Liver (tissue), 8 donors: ENCODE measurements at regions not wholly inside any gene's neighbourhood (a gene's known extent, or its start where the extent isn't known, plus 50 kb on each side); places are given as distances from the start of the nearest gene placed in this dataset.

Experiments
- DNase-seq: peaks from one replicate; pipeline ENCODE4 v3.0.0-alpha.2; 2017; ENCODE audit warnings: low spot score
- H3K27ac ChIP-seq, 2 donors: one replicate each; pipeline ENCODE4 v1.7.0; 2013; ENCODE audit warnings: inconsistent platforms in 2 of 2, low read length in 2 of 2, control low read depth in 1 of 2, low read depth in 1 of 2, mild to moderate bottlenecking in 1 of 2
- H3K27me3 ChIP-seq, 4 donors: one replicate each; pipeline versions ENCODE4 v1.6.1 to v1.7.0; 2013; ENCODE audit warnings: low read length in 3 of 4, inconsistent platforms in 1 of 4, mild to moderate bottlenecking in 1 of 4, moderate library complexity in 1 of 4; ENCODE audit not compliant: control insufficient read depth in 4 of 4, insufficient read depth in 4 of 4
- H3K36me3 ChIP-seq, 4 donors: one replicate each; pipeline versions ENCODE4 v1.6.1 to v1.7.0; 2013; ENCODE audit warnings: low read length in 3 of 4, mild to moderate bottlenecking in 3 of 4, low read depth in 1 of 4, moderate library complexity in 1 of 4; ENCODE audit not compliant: control insufficient read depth in 4 of 4, insufficient read depth in 3 of 4
- H3K4me1 ChIP-seq, 4 donors: one replicate each; pipeline versions ENCODE4 v1.6.1 to v1.7.0; 2013; ENCODE audit warnings: low read length in 3 of 4, mild to moderate bottlenecking in 3 of 4, moderate library complexity in 1 of 4; ENCODE audit not compliant: control insufficient read depth in 4 of 4, insufficient read depth in 4 of 4
- H3K4me3 ChIP-seq, 3 donors: one replicate each; pipeline versions ENCODE4 v1.6.1 to v1.7.0; 2013; ENCODE audit warnings: low read length in 3 of 3, control low read depth in 1 of 3, low read depth in 1 of 3, mild to moderate bottlenecking in 1 of 3
- H3K9ac ChIP-seq, 2 donors: one replicate each; pipeline ENCODE4 v1.7.0; 2013; ENCODE audit warnings: low read length in 2 of 2, mild to moderate bottlenecking in 2 of 2, moderate library complexity in 2 of 2, control low read depth in 1 of 2, low read depth in 1 of 2
- H3K9me3 ChIP-seq, 4 donors: one replicate each; pipeline versions ENCODE4 v1.6.1 to v1.7.0; 2013; ENCODE audit warnings: low read length in 3 of 4; ENCODE audit not compliant: control insufficient read depth in 4 of 4
- EGR1 ChIP-seq, 2 donors: IDR thresholded peaks; 2 replicates each; pipeline ENCODE4 v1.6.1; 2016 to 2018; ENCODE audit warnings: antibody characterized with exemption in 2 of 2, low read depth in 2 of 2
- GABPA ChIP-seq, 2 donors: IDR thresholded peaks in 1 of 2; conservative IDR thresholded peaks in 1 of 2; 2 replicates each; pipeline ENCODE4 v1.6.1; 2016; ENCODE audit warnings: antibody characterized with exemption in 2 of 2, mild to moderate bottlenecking in 1 of 2, moderate library complexity in 1 of 2
- HNF4G ChIP-seq: IDR thresholded peaks from 2 replicates; pipeline ENCODE4 v1.6.1; 2016; ENCODE audit warnings: antibody characterized with exemption
- JUND ChIP-seq, 2 donors: IDR thresholded peaks; 2 replicates each; pipeline ENCODE4 v1.6.1; 2016; ENCODE audit warnings: antibody characterized with exemption in 2 of 2
- NR2F2 ChIP-seq: IDR thresholded peaks from 2 replicates; pipeline ENCODE4 v1.6.1; 2016; ENCODE audit warnings: antibody characterized with exemption
- RXRA ChIP-seq, 2 donors: IDR thresholded peaks; 2 replicates each; pipeline ENCODE4 v1.6.1; 2017 to 2018; ENCODE audit warnings: antibody characterized with exemption in 2 of 2, mild to moderate bottlenecking in 1 of 2
- SP1 ChIP-seq: IDR thresholded peaks from 2 replicates; pipeline ENCODE4 v1.6.1; 2018; ENCODE audit warnings: antibody characterized with exemption, mild to moderate bottlenecking
- YY1 ChIP-seq: IDR thresholded peaks from 2 replicates; pipeline ENCODE4 v1.6.1; 2016; ENCODE audit warnings: antibody characterized with exemption, mild to moderate bottlenecking
- WGBS: extraction: QIAGEN DNeasy Blood & Tissue Kit; methylation state at CpG from one replicate; pipeline ENCODE4 v1.1.7; 2013; 5-methylcytosine and 5-hydroxymethylcytosine counted together
- TF ChIP-seq, protein P1 (sequence below): IDR thresholded peaks from 2 replicates; pipeline ENCODE4 v1.6.1; 2016; ENCODE audit warnings: antibody characterized with exemption
- TF ChIP-seq, protein P2 (sequence below): IDR thresholded peaks from 2 replicates; pipeline ENCODE4 v1.6.1; 2016; ENCODE audit warnings: antibody characterized with exemption
- TF ChIP-seq, protein P3 (sequence below): fragments of 150-350 bp; IDR thresholded peaks from 2 replicates; pipeline ENCODE4 v1.5.1; 2017; ENCODE audit warnings: improper control_type of control experiment, low read depth, low read length; ENCODE audit not compliant: missing input control
- donor health status: healthy.
- donor health status: healthy.
- donor health status: healthy.
- donor health status: healthy.
- donor health status: healthy.

DNA sequence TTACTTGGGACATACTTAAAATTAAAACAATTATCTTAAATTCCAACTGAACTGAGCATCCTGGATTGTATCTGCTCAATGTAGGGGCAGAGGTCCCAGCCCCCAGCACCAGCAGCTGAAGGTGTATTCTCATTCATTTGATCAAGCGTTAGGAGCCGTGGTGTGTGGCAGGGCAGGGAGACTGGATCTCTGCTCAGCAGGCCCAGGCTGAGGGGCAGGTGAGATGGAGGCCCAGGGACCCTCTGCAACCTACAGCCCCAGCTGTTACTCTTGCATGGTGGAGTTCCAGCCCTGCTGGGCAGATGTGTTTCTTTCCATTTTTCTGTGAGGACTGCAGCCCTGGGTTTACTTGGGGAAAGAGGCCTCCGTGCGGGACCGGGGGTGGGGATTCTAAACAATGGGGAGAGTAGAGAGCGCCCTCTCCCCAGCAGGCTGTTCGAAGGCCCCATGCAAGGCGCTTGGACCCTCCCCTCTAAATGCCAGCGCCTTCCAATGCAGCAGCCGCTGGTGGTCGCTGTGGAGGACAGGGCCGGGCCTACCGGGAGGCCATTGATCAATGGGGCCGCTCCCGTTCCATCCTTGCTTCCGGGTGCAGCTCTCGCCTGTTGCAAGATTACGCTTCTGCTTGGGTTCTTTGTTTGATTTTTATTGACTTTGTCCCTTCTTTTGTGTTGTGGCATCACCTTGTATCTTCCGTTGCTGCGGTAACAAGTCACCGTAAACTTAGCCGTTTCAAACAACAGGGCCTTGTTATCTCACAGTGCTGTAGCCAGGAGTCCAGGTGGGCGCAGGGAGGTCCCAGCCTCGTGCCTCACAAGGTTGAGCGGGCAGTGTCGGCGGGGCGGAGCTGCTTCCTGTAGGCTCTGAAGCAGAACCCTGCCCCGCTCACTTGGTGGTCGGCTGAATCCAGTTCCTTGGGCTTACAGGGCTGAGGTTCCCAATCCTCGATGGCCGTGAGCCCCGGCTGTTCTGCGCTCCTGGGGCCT lies 134.8 kb upstream of the PHACTR3 start:
- no peak for DNase-seq
- no peak overlapping the region for H3K27ac ChIP-seq
- no peak overlapping the region for H3K9ac ChIP-seq
- no peaks in the 10 kb centered on the region for H3K36me3 ChIP-seq
- no peak for TF ChIP-seq RXRA (IDR thresholded peaks at IDR 0.05)
- no peak for TF ChIP-seq HNF4G
- TF ChIP-seq, protein P1, sequence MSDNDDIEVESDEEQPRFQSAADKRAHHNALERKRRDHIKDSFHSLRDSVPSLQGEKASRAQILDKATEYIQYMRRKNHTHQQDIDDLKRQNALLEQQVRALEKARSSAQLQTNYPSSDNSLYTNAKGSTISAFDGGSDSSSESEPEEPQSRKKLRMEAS = no peak
- TF ChIP-seq JUND (IDR thresholded peaks at IDR 0.05) = no peak
- no peak for TF ChIP-seq SP1
- TF ChIP-seq, protein P2, sequence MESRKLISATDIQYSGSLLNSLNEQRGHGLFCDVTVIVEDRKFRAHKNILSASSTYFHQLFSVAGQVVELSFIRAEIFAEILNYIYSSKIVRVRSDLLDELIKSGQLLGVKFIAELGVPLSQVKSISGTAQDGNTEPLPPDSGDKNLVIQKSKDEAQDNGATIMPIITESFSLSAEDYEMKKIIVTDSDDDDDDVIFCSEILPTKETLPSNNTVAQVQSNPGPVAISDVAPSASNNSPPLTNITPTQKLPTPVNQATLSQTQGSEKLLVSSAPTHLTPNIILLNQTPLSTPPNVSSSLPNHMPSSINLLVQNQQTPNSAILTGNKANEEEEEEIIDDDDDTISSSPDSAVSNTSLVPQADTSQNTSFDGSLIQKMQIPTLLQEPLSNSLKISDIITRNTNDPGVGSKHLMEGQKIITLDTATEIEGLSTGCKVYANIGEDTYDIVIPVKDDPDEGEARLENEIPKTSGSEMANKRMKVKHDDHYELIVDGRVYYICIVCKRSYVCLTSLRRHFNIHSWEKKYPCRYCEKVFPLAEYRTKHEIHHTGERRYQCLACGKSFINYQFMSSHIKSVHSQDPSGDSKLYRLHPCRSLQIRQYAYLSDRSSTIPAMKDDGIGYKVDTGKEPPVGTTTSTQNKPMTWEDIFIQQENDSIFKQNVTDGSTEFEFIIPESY = no peak
- TF ChIP-seq YY1 = no peak
- TF ChIP-seq, protein P3, sequence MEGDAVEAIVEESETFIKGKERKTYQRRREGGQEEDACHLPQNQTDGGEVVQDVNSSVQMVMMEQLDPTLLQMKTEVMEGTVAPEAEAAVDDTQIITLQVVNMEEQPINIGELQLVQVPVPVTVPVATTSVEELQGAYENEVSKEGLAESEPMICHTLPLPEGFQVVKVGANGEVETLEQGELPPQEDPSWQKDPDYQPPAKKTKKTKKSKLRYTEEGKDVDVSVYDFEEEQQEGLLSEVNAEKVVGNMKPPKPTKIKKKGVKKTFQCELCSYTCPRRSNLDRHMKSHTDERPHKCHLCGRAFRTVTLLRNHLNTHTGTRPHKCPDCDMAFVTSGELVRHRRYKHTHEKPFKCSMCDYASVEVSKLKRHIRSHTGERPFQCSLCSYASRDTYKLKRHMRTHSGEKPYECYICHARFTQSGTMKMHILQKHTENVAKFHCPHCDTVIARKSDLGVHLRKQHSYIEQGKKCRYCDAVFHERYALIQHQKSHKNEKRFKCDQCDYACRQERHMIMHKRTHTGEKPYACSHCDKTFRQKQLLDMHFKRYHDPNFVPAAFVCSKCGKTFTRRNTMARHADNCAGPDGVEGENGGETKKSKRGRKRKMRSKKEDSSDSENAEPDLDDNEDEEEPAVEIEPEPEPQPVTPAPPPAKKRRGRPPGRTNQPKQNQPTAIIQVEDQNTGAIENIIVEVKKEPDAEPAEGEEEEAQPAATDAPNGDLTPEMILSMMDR = no peak
- WGBS = 66% methylated on average over 34 of the region's 34 CpGs
- no peaks in the 10 kb centered on the region for H3K9me3 ChIP-seq
- H3K4me3 ChIP-seq = no peak overlapping the region
- no peaks in the 10 kb centered on the region for H3K27me3 ChIP-seq
- no peaks in the 10 kb centered on the region for H3K4me1 ChIP-seq

DNA sequence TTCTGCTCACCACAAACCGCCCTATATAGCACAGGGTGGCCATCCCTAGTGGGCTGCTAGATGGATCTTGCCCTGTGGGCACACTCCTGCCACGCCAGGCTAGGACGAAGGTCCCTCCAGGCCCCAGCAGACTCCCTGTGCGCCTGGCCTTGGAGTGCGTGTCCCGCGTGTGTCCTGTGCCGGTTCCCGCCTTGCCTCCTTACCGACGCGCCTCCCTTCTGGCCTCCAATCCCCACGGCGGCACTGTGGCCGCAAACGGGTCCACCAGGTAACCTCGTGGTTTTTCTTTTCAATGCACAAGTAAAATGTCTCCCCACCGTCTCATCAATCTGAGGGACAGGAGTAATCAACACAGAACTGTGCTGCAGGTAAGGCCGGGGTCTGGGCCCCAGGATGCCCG lies 133.8 kb upstream of the PHACTR3 start:
- DNase-seq = no peak
- TF ChIP-seq EGR1 (IDR thresholded peaks at IDR 0.05; ENCODE audit: low read depth in 2 of 2) (no peak), JUND (IDR thresholded peaks at IDR 0.05) (no peak), NR2F2 (no peak), SP1 (no peak), GABPA (IDR thresholded peaks at IDR 0.05 in 1 of 2, conservative IDR thresholded peaks at IDR 0.05 in 1 of 2) (no peak)
- TF ChIP-seq, protein P1 = no peak
- TF ChIP-seq, protein P2 = no peak
- no peaks in the 10 kb centered on the region for H3K36me3 ChIP-seq
- H3K27me3 ChIP-seq = no peaks in the 10 kb centered on the region
- no peak overlapping the region for H3K9ac ChIP-seq
- H3K9me3 ChIP-seq = no peaks in the 10 kb centered on the region
- no peak overlapping the region for H3K27ac ChIP-seq
- no peaks in the 10 kb centered on the region for H3K4me1 ChIP-seq
- H3K4me3 ChIP-seq = no peak overlapping the region
- 94% methylated on average over 20 of the region's 20 CpGs for WGBS
